NCI-H2171 (cell line): ENCODE measurements at regions not wholly inside any gene's neighbourhood (a gene's known extent, or its start where the extent isn't known, plus 50 kb on each side); places are given as distances from the start of the nearest gene placed in this dataset.

ENCODE experiments used
- DNase-seq: peaks from one replicate; lab custom pipeline; 2025; lab: John Stamatoyannopoulos, UW

DNA sequence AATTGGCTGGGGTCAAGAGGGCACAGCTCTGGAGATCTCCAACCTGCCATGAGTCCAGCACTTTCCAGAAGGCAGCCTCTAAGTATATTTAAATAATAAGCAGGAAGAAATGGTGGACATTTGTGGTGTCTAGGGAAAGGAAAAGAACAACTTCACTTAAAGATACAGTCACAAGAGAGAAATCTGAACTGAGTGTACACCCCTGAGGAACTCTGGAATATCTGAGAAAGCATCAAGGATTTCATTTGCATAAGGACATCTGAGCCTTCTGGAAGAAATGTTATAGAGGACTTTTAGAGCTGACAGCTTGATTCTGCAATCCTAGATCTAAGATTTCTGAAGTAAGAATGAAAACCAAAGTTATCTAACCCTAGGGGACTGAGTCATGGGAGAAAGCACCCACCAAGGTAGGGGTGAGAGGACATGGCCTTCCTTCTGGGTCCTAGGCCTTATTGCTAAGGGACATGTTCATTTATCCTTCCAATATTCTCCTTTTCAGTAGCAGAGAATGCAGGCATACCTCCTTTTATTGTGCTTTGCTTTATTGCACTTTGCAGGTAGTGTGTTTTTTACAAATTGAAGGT lies 253.4 kb upstream of the SLC24A2 start:
- DNase-seq = no peak

DNA sequence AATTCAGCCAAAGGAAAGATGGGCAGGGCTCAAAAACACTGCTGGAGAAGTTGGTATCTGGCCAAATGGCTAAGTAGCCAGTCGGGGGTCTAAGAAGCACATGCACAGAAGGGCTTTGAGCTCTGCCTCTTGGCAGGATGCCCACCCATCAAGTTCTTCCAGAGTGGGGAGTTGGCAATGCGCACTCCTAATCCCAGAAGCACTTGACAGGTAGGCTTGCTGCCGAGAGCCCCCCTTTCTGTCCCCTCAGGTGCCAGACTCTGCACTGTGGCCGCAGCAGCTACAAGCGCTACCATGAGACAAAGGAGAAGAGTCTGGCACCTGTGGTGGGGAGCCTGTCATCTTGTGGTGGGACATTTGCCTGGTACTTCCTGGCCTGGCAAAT lies 252.9 kb upstream of the SLC24A2 start:
- DNase-seq = peak; percentile 23

- no peak for DNase-seq
Observed at GRCh38 chr9:20040991-20041696, 252.3 kb upstream of the SLC24A2 start.

DNA sequence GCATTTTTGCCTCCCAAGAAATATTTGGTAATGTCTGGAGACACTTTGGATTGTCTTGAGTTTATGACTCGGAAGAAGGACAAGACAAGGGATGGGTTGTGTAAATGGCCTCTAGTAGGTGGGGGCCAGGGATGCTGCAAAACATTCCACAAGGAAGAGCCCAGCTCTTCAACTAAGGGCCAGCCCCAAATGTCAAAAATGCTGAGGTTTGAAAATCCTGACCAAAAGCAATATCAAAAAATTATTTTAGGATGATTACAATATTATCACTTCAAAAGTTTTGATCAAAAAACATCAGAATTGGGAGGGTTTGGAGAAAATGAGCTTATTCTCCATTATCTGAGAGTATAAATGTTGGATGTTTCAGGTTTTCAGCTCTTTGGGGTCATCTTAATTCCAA lies 248.9 kb upstream of the SLC24A2 start:
- no peak for DNase-seq

- DNase-seq = no peak
Observed at GRCh38 chr9:20033511-20033910, 244.7 kb upstream of the SLC24A2 start.

- DNase-seq = no peak
Observed at GRCh38 chr9:20032413-20033006, 243.7 kb upstream of the SLC24A2 start.

DNA sequence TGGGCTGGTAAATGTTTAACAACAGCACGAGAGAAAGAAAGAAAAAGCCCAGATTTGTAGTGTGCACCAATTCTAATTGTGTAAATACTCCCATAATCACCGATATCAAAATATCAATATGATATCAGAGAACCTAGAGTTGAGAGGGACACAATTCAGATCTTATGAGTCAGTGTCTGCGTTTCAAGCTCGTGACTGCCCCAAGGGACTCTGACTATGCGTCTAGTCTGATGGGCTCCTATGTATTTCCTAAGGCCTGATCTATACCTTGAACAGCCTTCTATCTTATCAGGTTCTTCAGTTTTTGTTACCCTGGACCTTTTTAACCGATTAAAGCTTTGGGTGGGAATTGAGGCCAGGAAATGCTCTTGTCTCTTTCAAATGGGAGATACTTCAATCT lies 243.0 kb upstream of the SLC24A2 start:
- DNase-seq = no peak

DNA sequence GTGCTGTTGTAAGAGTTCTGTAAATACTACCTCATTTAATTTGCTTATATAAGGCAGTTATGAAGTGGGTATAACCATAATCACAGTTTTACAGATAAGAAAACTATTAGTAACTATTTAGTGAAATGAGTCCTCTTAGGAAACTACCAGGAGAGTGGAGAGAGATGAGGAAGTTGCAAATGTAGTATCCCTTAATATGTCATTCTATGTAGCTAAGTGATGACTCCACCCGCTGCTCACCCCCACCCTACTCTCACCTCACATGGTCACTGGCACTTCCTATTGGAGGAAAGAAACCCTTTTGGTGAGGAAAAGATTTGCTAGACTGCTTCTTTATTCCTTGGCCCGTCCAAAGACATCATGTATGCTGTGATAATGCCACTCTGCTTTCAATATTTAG lies 241.8 kb upstream of the SLC24A2 start:
- DNase-seq = no peak

GRCh38 chr9:20030221-20030620 lies 241.4 kb upstream of the SLC24A2 start:
- DNase-seq = no peak

DNA sequence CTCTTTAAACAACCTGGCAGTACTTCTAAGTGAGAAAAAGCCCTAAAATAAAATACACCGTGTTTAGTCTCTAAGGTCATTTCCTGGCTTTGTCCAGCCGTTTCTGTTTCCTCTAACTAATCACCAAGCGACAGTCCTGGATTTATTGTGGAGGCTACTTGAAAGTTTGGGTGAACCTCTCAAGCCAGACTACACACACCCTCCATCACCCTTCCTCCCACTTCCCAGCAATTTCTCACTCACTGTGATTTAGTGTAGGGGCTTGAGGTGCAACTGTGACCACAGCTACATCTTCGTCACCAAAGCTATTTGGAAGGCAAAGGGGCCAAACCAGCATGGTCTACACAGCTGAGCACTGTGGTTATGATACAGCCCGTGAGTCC lies 240.0 kb upstream of the SLC24A2 start:
- no peak for DNase-seq

- no peak for DNase-seq
Observed at GRCh38 chr9:20028192-20028848, 239.5 kb upstream of the SLC24A2 start.

- no peak for DNase-seq
Observed at GRCh38 chr9:20023961-20024571, 235.2 kb upstream of the SLC24A2 start.

DNA sequence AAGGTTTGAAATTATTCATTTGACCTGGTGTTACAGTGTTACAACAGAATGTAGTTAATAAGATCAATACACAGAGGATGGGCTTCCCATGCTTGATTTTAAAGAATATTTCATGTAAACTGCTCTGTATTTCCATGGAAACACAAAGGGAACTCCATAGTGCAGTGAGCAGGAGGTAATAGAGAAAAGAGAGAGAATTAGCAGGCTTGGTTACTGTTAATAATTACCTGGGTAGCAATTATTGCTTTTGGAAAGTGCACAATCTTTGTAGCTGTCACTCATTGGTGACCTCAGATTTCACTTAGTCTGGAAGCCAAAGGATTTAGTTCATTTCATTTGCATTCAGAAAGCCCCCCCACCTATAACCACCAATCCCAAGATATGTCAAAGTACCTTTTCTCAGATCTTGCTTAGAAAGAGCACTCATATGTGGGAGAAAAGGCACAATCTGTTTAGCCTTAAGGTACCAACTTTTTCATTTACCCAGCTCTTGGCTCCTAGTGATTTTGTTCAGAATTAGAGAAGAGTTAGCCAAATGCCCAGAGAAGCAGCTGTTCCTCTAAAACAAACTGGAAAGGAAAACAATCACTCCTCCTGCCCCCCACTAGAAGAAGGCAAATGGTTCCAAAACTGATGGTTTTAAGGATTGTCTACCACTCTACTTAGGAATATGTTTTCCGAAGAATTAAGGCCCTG lies 234.5 kb upstream of the SLC24A2 start:
- DNase-seq = no peak

- DNase-seq = no peak
Observed at GRCh38 chr9:20022410-20022809, 233.6 kb upstream of the SLC24A2 start.

GRCh38 chr9:20016611-20017010 lies 227.8 kb upstream of the SLC24A2 start:
- DNase-seq = no peak

GRCh38 chr9:20015427-20015931 lies 226.6 kb upstream of the SLC24A2 start:
- no peak for DNase-seq

DNA sequence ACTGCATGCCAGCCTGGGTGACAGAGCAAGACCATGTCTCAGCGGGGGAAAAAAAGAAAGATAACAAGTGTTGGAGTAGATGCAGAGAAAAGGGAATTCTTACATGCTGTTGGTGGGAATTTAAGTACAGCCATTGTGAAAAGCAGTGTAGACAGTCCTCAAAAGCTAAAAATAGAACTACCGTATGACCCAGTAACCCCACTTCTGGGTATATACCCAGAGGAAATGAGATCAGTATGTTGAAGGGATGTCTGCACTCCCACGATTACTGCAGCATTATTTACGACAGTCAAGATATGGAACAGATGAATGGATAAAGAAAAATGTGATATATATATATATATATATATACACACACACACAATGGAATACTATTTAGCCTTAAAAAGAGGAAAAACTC lies 225.3 kb upstream of the SLC24A2 start:
- DNase-seq = no peak

DNA sequence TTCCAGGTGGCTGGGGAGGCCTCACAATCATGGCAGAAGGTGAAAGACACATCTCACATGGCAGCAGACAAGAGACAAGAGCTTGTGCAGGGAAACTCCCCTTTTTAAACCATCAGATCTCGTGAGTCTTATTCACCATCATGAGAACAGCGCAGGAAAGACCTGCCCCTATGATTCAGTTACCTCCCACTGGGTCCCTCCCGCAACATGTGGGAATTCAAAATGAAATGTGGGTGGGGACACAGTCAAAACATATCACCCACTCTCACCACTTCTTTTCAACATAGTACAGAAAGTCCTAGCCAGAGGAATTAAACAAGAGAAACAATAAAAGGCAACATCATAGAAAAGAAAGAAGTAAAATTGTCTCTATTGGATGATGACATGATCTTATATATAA lies 223.4 kb upstream of the SLC24A2 start:
- DNase-seq = no peak

DNA sequence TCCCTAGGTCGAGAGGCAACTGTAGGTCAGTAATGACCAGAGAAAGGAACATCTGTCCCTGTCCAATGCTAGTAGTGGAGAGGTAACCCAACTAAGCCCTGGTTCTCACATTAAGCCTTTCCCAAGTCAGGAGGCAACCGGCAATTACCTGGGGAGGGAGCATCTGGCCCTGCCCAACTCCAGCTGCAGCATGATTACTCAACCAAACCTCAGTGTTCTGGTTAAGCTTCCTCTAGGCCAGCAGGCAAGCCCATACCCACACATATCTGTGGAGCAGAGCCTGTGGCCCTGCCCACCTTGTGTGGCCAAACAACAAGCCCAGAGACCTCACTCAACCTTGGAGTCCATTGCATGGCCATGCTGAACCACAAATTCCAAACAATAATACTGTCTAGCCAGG lies 220.8 kb upstream of the SLC24A2 start:
- no peak for DNase-seq

- DNase-seq = no peak
Observed at GRCh38 chr9:20002011-20002410, 213.2 kb upstream of the SLC24A2 start.

GRCh38 chr9:20001058-20001457 lies 212.2 kb upstream of the SLC24A2 start:
- no peak for DNase-seq

DNA sequence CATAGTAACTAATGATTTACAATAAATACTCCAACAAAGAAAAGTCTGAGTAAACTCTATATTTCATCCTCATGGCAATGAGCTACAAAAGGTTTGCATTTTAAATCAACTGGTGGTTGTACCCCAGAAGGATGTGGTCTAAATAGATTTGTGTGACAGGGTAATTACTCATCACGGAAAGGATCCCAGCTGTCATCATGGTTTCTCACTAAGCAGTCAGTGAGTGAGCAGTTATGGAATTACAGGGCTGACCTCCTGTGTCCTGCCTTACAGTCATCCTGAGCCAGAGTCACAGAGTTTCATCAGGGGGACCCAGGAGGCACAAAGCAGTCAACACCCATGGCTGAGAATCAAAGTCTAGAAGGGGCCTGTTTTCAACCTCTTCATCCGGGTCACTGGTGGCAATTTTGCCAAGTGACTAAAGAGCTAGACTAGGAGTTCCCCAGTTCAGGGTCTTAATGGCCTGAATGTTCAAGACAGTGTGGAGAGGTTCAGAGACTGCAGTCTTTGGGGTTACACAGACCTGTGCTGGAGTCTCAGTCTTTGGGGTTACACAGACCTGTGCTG lies 210.7 kb upstream of the SLC24A2 start:
- DNase-seq = no peak
